ENCODE measurements at regions not wholly inside any gene's neighbourhood (a gene's known extent, or its start where the extent isn't known, plus 50 kb on each side); places are given as distances from the start of the nearest gene placed in this dataset.

DNA sequence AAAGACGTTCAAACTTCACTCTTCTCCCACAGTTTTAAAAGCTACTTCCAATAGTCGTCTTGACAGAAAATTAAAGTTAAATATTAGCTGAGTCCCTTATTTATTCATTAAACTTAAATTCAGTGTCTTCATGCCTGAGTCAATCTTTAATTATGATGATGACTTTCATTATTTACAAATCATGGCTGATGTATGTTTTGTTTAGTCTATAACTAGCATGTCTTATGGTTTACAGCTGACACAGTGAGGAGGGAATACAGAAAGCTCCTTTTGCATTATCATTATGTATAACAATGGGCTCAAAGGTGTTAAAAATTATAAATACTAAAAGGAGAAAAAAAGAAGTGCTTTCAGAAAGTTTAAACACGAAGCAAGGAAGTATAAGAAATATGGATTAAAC is 1333.1 kb downstream of the CDH8 start (continued):
- TF ChIP-seq SMC3 (IDR thresholded peaks at IDR 0.05; ENCODE audit: borderline replicate concordance, low read length) (no peak), NKRF (conservative IDR thresholded peaks at IDR 0.05) (no peak), ZNF384 (IDR thresholded peaks at IDR 0.05; ENCODE audit: borderline replicate concordance, low read depth, low read length) (no peak), CHD2 (IDR thresholded peaks at IDR 0.05; ENCODE audit: borderline replicate concordance, low read depth, low read length) (no peak), STAT1 (conservative IDR thresholded peaks at IDR 0.05) (no peak), MTA2 (IDR thresholded peaks at IDR 0.05; ENCODE audit: low read depth) (no peak), BRCA1 (IDR thresholded peaks at IDR 0.05; ENCODE audit: low read depth, low read length) (no peak), RCOR1 (conservative IDR thresholded peaks at IDR 0.05; ENCODE audit: low read depth, low read length) (no peak), NR2C1 (IDR thresholded peaks at IDR 0.05) (no peak), SIX5 (IDR thresholded peaks at IDR 0.05; ENCODE audit: low read depth, low read length, severe bottlenecking) (no peak), BMI1 (IDR thresholded peaks at IDR 0.05; ENCODE audit: borderline replicate concordance) (no peak), CBX3 (IDR thresholded peaks at IDR 0.05; ENCODE audit: borderline replicate concordance, low read depth) (no peak), MYC (IDR thresholded peaks at IDR 0.05; ENCODE audit: insufficient read depth, insufficient read length, insufficient replicate concordance, low read length, severe bottlenecking) (no peak), REST (IDR thresholded peaks at IDR 0.05; ENCODE audit: low read depth, low read length) (no peak)
